ENCODE measurements at regions not wholly inside any gene's neighbourhood (a gene's known extent, or its start where the extent isn't known, plus 50 kb on each side); places are given as distances from the start of the nearest gene placed in this dataset.

GRCh38 chr3:117543521-117543920 is 833.9 kb downstream of the TUSC7 start:
- no peak for DNase-seq
- H3K36me3 ChIP-seq: no peaks in the 10 kb centered on the region
- no peak overlapping the region for H3K4me3 ChIP-seq
- no peaks in the 10 kb centered on the region for H3K9me3 ChIP-seq (replicated peaks)
- no peak overlapping the region for H3K27ac ChIP-seq (replicated peaks)
- intact Hi-C loops (cut with micrococcal nuclease): no loop called here
- H3K27me3 ChIP-seq (ENCODE audit: low read depth): no peaks in the 10 kb centered on the region
- no peaks in the 10 kb centered on the region for H3K4me1 ChIP-seq
- TF ChIP-seq CTCF (IDR thresholded peaks at IDR 0.05; ENCODE audit: borderline replicate concordance): no peak

DNA sequence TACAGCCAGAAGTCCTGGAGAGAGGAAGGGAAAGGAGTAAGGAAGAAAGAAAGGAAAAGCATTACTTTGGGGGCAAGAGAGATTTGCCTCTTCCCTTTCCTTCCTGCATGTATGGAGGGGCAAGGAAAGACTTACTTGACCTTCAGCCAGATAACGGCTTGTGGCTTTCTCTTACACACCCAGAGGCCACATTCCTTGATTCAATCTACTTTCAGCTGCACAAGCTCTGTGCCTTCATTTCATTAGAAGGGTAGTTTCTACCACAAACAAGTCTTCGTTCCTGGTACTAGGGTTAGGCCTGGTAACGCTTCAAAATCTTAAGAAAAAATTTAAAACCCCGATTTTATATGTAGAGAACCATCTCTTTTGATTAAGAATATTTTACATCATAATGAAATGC is 835.9 kb downstream of the TUSC7 start:
- Histone ChIP-seq H3K4me1 (no peaks in the 10 kb centered on the region), H3K9me3 (replicated peaks) (no peaks in the 10 kb centered on the region), H3K36me3 (no peaks in the 10 kb centered on the region), H3K27me3 (ENCODE audit: low read depth) (no peaks in the 10 kb centered on the region), H3K27ac (replicated peaks) (no peak overlapping the region), H3K4me3 (no peak overlapping the region)
- no peak for DNase-seq
- TF ChIP-seq CTCF (IDR thresholded peaks at IDR 0.05; ENCODE audit: borderline replicate concordance): no peak
- intact Hi-C loops (cut with micrococcal nuclease): no loop called here

DNA sequence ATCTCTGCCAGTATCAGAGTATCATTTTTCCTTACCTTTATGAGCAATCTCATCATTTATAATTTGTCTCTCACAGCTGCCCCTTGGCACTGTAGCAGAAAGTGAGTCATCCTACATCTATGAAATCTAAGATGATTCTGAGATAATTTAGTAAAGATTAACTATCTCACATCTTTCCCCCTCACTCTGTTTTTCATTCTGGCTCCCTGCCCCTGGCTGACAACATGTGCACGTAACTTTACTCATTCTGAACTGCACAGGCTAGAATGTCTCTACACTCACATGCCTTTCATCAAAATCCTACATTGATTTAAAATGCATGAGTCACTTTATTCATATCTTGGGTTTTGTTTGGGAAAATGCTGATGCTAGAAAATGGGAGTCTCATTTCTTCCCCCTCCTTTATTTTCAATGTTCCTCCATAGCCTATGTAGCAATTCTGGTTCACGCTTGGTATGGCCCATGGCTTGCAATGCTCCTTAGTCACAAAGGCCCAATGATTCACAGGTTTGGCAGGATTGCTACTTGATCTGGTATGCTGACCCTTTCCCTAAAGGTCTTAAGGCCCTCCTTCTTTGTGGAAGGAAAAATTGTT is 838.5 kb downstream of the TUSC7 start:
- no peak overlapping the region for H3K27ac ChIP-seq (replicated peaks)
- H3K27me3 ChIP-seq (ENCODE audit: low read depth): no peaks in the 10 kb centered on the region
- H3K4me1 ChIP-seq: no peaks in the 10 kb centered on the region
- H3K4me3 ChIP-seq: no peak overlapping the region
- intact Hi-C loops (cut with micrococcal nuclease): no loop called here
- H3K36me3 ChIP-seq: no peaks in the 10 kb centered on the region
- no peaks in the 10 kb centered on the region for H3K9me3 ChIP-seq (replicated peaks)
- DNase-seq: no peak
- no peak for TF ChIP-seq CTCF (IDR thresholded peaks at IDR 0.05; ENCODE audit: borderline replicate concordance)

DNA sequence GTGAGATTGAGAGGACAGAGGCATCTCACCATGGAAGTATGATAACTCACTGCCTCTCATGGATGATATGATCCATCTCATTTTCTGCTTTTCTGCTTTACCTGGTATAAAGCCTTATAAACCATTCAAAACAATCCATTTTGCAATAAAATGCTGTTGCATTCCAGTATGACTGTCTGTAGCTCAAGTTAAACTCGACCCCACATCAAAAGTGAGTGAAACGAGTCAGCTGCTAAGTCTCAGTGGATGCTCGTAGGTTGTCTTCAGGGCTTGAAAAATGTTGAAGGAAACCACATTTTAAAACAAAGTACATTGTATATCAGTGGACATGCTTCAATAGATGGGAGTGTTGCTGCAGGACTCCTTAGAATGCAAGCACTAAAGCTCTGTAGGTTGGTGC is 839.0 kb downstream of the TUSC7 start:
- no peak for TF ChIP-seq CTCF (IDR thresholded peaks at IDR 0.05; ENCODE audit: borderline replicate concordance)
- no peak for DNase-seq
- Histone ChIP-seq H3K27ac (replicated peaks) (no peak overlapping the region), H3K36me3 (no peaks in the 10 kb centered on the region), H3K9me3 (replicated peaks) (no peaks in the 10 kb centered on the region), H3K4me3 (no peak overlapping the region), H3K27me3 (ENCODE audit: low read depth) (no peaks in the 10 kb centered on the region), H3K4me1 (no peaks in the 10 kb centered on the region)
- intact Hi-C loops (cut with micrococcal nuclease): no loop called here

DNA sequence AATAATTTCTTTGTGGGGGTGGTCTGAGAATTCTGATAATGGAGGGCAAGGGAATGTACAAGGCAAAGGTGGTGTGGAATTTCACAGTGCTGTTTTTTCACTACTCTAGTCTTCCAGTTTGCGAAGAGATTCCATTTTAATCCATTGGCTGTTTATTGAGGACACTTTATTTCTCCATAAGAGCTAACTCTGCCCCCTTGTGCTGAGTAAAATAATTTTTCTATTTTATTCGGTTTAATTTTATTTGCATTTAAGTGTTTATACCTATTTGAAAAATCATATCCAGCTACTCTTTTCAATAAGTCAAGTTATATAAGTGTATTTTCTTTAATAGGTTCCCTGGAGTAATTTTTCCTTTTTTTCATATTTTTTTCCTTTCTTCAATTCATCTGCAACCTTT is 840.1 kb downstream of the TUSC7 start:
- Histone ChIP-seq H3K36me3 (no peaks in the 10 kb centered on the region), H3K9me3 (replicated peaks) (no peaks in the 10 kb centered on the region), H3K4me1 (no peaks in the 10 kb centered on the region), H3K27me3 (ENCODE audit: low read depth) (no peaks in the 10 kb centered on the region), H3K27ac (replicated peaks) (no peak overlapping the region), H3K4me3 (no peak overlapping the region)
- no peak for TF ChIP-seq CTCF (IDR thresholded peaks at IDR 0.05; ENCODE audit: borderline replicate concordance)
- intact Hi-C loops (cut with micrococcal nuclease): no loop called here
- DNase-seq: no peak
